Lower leg skin (tissue), 3 donors: ENCODE measurements at regions not wholly inside any gene's neighbourhood (a gene's known extent, or its start where the extent isn't known, plus 50 kb on each side); places are given as distances from the start of the nearest gene placed in this dataset.

Experiments
- CTCF ChIP-seq, 3 donors: fragments of 450-650 bp; IDR thresholded peaks; one replicate each; pipeline ENCODE4 v1.5.1; 2016; ENCODE audit warnings: antibody characterized with exemption in 3 of 3, mild to moderate bottlenecking in 3 of 3, moderate library complexity in 2 of 3
- POLR2A ChIP-seq, 2 donors: fragments of 450-650 bp; IDR thresholded peaks; one replicate each; pipeline ENCODE4 v1.6.1; 2016 to 2017; ENCODE audit warnings: antibody characterized with exemption in 2 of 2, mild to moderate bottlenecking in 1 of 2, moderate library complexity in 1 of 2

GRCh38 chrX:69022430-69022829 is 142.8 kb downstream of the PJA1 start:
- no peak for TF ChIP-seq CTCF (IDR thresholded peaks at IDR 0.05)
- no peak for TF ChIP-seq POLR2A (IDR thresholded peaks at IDR 0.05)
